Neural progenitor cell (in vitro differentiated cells): ENCODE measurements at regions not wholly inside any gene's neighbourhood (a gene's known extent, or its start where the extent isn't known, plus 50 kb on each side); places are given as distances from the start of the nearest gene placed in this dataset.
A peak's percentile ranks its signal among the peaks of the same experiment; 100 is the strongest.

Source experiments
- DNase-seq: peaks from one replicate; pipeline ENCODE4 v3.0.0-alpha.2; 2016; ENCODE audit warnings: low spot score
- H2AFZ ChIP-seq: fragments of 200-600 bp; sonication (generic); replicated peaks from 2 replicates; pipeline ENCODE4 v1.6.1; 2016; ENCODE audit warnings: antibody characterized with exemption
- H3F3A ChIP-seq: fragments of 200-600 bp; sonication (generic); 2 replicates; pipeline ENCODE4 v1.6.1; 2016; ENCODE audit warnings: antibody characterized with exemption, low read depth
- H3K27ac ChIP-seq: fragments of 200-600 bp; sonication (generic); 2 replicates; pipeline ENCODE4 v1.5.1; 2016; ENCODE audit warnings: mild to moderate bottlenecking
- H3K27me3 ChIP-seq: fragments of 200-600 bp; sonication (generic); 2 replicates; pipeline ENCODE4 v1.6.1; 2016; ENCODE audit warnings: mild to moderate bottlenecking, moderate library complexity
- H3K36me3 ChIP-seq: fragments of 200-600 bp; sonication (generic); 2 replicates; pipeline ENCODE4 v1.5.1; 2016
- H3K4me1 ChIP-seq: fragments of 200-600 bp; sonication (generic); 2 replicates; pipeline ENCODE4 v1.6.1; 2016; ENCODE audit warnings: mixed run types
- H3K4me2 ChIP-seq: fragments of 200-600 bp; sonication (generic); 2 replicates; pipeline ENCODE4 v1.6.1; 2016
- H3K4me3 ChIP-seq: fragments of 200-600 bp; sonication (generic); 2 replicates; pipeline ENCODE4 v1.5.1; 2016
- H3K79me2 ChIP-seq: fragments of 200-600 bp; sonication (generic); 2 replicates; pipeline ENCODE4 v1.6.1; 2016; ENCODE audit warnings: low read depth
- H3K9ac ChIP-seq: fragments of 200-600 bp; sonication (generic); 2 replicates; pipeline ENCODE4 v1.6.1; 2016
- H3K9me3 ChIP-seq: fragments of 200-600 bp; sonication (generic); 2 replicates; pipeline ENCODE4 v1.5.1; 2016; ENCODE audit warnings: low read depth
- H4K20me1 ChIP-seq: fragments of 200-600 bp; sonication (generic); 2 replicates; pipeline ENCODE4 v1.6.1; 2016; ENCODE audit warnings: low read depth
- H3K27ac Mint-ChIP-seq: 3 replicates; pipeline ENCODE4 v1.8.0; 2021; ENCODE audit warnings: mixed read lengths
- H3K27me3 Mint-ChIP-seq: 2 replicates; pipeline ENCODE4 v1.8.0; 2022; ENCODE audit warnings: low read depth, mild to moderate bottlenecking, inconsistent platforms, moderate library complexity, mixed read lengths; ENCODE audit not compliant: insufficient read depth
- H3K36me3 Mint-ChIP-seq: 3 replicates; pipeline ENCODE4 v1.8.0; 2021; ENCODE audit warnings: mixed read lengths
- H3K4me1 Mint-ChIP-seq: 3 replicates; pipeline ENCODE4 v1.8.0; 2021; ENCODE audit warnings: mixed read lengths
- H3K4me3 Mint-ChIP-seq: 3 replicates; pipeline ENCODE4 v1.8.0; 2021; ENCODE audit warnings: mild to moderate bottlenecking, moderate library complexity, mixed read lengths
- H3K9me3 Mint-ChIP-seq: 3 replicates; pipeline ENCODE4 v1.8.0; 2020; ENCODE audit warnings: mixed read lengths
- CTCF ChIP-seq: fragments of 200-600 bp; sonication (generic); IDR thresholded peaks from 2 replicates; pipeline ENCODE4 v1.5.1; 2017; ENCODE audit warnings: antibody characterized with exemption, mild to moderate bottlenecking
- EZH2 ChIP-seq: fragments of 200-600 bp; sonication (generic); IDR thresholded peaks from 2 replicates; pipeline ENCODE4 v1.6.1; 2017; ENCODE audit warnings: antibody characterized with exemption, mild to moderate bottlenecking, moderate library complexity
- EZH2phosphoT487 ChIP-seq: fragments of 200-600 bp; sonication (generic); IDR thresholded peaks from 2 replicates; pipeline ENCODE4 v1.6.1; 2017; ENCODE audit warnings: antibody characterized with exemption

- H3K9ac ChIP-seq: no peak overlapping the region
- Mint-ChIP-seq H3K36me3 (no peaks in the 10 kb centered on the region), H3K27me3 (no peaks in the 10 kb centered on the region), H3K4me1 (no peaks in the 10 kb centered on the region), H3K4me3 (no peak overlapping the region), H3K9me3 (no peaks in the 10 kb centered on the region), H3K27ac (no peak overlapping the region)
- DNase-seq: no peak
- no peaks in the 10 kb centered on the region for H4K20me1 ChIP-seq
- no peaks in the 10 kb centered on the region for H3K4me1 ChIP-seq
- H3K27ac ChIP-seq: no peak overlapping the region
- H3F3A ChIP-seq: no peaks in the 10 kb centered on the region
- H3K9me3 ChIP-seq: no peaks in the 10 kb centered on the region
- H3K36me3 ChIP-seq: no peaks in the 10 kb centered on the region
- H3K4me2 ChIP-seq: no peak overlapping the region
- no peak overlapping the region for H2AFZ ChIP-seq
- no peaks in the 10 kb centered on the region for H3K79me2 ChIP-seq
- no peaks in the 10 kb centered on the region for H3K27me3 ChIP-seq
- no peak overlapping the region for H3K4me3 ChIP-seq
- no peak for TF ChIP-seq EZH2
- no peak for TF ChIP-seq CTCF
- no peak for TF ChIP-seq EZH2phosphoT487
Measured at GRCh38 chr3:87810452-87811016, 248.3 kb downstream of the CGGBP1 start.

DNA sequence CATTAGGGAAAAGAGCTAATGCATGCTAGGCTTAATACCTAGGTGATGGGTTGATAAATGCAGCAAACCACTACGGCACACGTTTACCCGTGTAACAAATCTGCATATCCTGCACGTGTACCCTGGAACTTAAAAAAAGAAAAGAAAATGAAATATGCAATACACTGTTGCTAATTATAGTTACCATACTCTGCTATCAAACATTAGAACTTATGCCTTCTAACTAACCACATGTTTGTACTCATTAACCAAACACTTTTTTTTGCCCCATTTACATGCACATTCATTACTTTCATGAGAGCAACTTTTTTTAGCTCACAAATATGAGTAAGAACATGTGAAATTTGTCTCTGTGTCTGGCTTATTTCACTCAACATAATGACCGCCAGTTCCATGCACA is 253.1 kb downstream of the CGGBP1 start:
- DNase-seq: no peak
- no peaks in the 10 kb centered on the region for H4K20me1 ChIP-seq
- no peaks in the 10 kb centered on the region for H3K79me2 ChIP-seq
- no peak overlapping the region for H3K27ac Mint-ChIP-seq
- H3K4me1 ChIP-seq: no peaks in the 10 kb centered on the region
- H3K4me2 ChIP-seq: no peak overlapping the region
- no peaks in the 10 kb centered on the region for H3K4me1 Mint-ChIP-seq
- no peak overlapping the region for H3K27ac ChIP-seq
- H3K4me3 ChIP-seq: no peak overlapping the region
- no peaks in the 10 kb centered on the region for H3K27me3 ChIP-seq
- H3F3A ChIP-seq: no peaks in the 10 kb centered on the region
- no peaks in the 10 kb centered on the region for H3K9me3 ChIP-seq
- peaks cover 2% of the 10 kb centered on the region for H3K27me3 Mint-ChIP-seq
- no peak for TF ChIP-seq EZH2phosphoT487
- H2AFZ ChIP-seq: no peak overlapping the region
- no peak overlapping the region for H3K9ac ChIP-seq
- H3K4me3 Mint-ChIP-seq: no peak overlapping the region
- no peaks in the 10 kb centered on the region for H3K36me3 Mint-ChIP-seq
- H3K9me3 Mint-ChIP-seq: no peaks in the 10 kb centered on the region
- no peaks in the 10 kb centered on the region for H3K36me3 ChIP-seq

GRCh38 chr3:87801409-87801808 is 257.4 kb downstream of the CGGBP1 start:
- no peaks in the 10 kb centered on the region for H3K36me3 Mint-ChIP-seq
- no peaks in the 10 kb centered on the region for H3K9me3 ChIP-seq
- no peaks in the 10 kb centered on the region for H4K20me1 ChIP-seq
- peak; percentile 1 for DNase-seq
- H3K27ac Mint-ChIP-seq: no peak overlapping the region
- H3K4me2 ChIP-seq: no peak overlapping the region
- no peak overlapping the region for H3K9ac ChIP-seq
- no peak overlapping the region for H3K4me3 ChIP-seq
- H3K27ac ChIP-seq: no peak overlapping the region
- H3K4me1 ChIP-seq: no peaks in the 10 kb centered on the region
- no peaks in the 10 kb centered on the region for H3K9me3 Mint-ChIP-seq
- H3K27me3 Mint-ChIP-seq: peaks cover 2% of the 10 kb centered on the region
- no peak overlapping the region for H2AFZ ChIP-seq
- no peak for TF ChIP-seq EZH2phosphoT487
- TF ChIP-seq EZH2: no peak
- no peak for TF ChIP-seq CTCF
- no peaks in the 10 kb centered on the region for H3K79me2 ChIP-seq
- no peaks in the 10 kb centered on the region for H3K4me1 Mint-ChIP-seq
- no peak overlapping the region for H3K4me3 Mint-ChIP-seq
- H3K27me3 ChIP-seq: no peaks in the 10 kb centered on the region
- H3K36me3 ChIP-seq: no peaks in the 10 kb centered on the region
- H3F3A ChIP-seq: no peaks in the 10 kb centered on the region

GRCh38 chr3:87800516-87800915 is 258.3 kb downstream of the CGGBP1 start:
- Histone ChIP-seq H3K36me3 (no peaks in the 10 kb centered on the region), H3K27me3 (peaks cover 7% of the 10 kb centered on the region), H3K79me2 (no peaks in the 10 kb centered on the region), H3K4me3 (no peak overlapping the region), H3K4me1 (no peaks in the 10 kb centered on the region), H2AFZ (no peak overlapping the region), H3K4me2 (no peak overlapping the region), H3K9ac (no peak overlapping the region), H4K20me1 (no peaks in the 10 kb centered on the region), H3K27ac (no peak overlapping the region), H3F3A (no peaks in the 10 kb centered on the region), H3K9me3 (no peaks in the 10 kb centered on the region)
- no peak for DNase-seq
- TF ChIP-seq EZH2: no peak
- no peak for TF ChIP-seq CTCF
- TF ChIP-seq EZH2phosphoT487: no peak
- H3K9me3 Mint-ChIP-seq: no peaks in the 10 kb centered on the region
- H3K4me1 Mint-ChIP-seq: no peaks in the 10 kb centered on the region
- H3K27me3 Mint-ChIP-seq: peaks cover 2% of the 10 kb centered on the region
- no peak overlapping the region for H3K4me3 Mint-ChIP-seq
- no peak overlapping the region for H3K27ac Mint-ChIP-seq
- no peaks in the 10 kb centered on the region for H3K36me3 Mint-ChIP-seq
